ENCODE measurements at regions not wholly inside any gene's neighbourhood (a gene's known extent, or its start where the extent isn't known, plus 50 kb on each side); places are given as distances from the start of the nearest gene placed in this dataset.

GRCh38 chr3:72429589-72430353, 418.5 kb downstream of the SHQ1 start:
- TF ChIP-seq CTCF (IDR thresholded peaks at IDR 0.05) (no peak), EZH2phosphoT487 (IDR thresholded peaks at IDR 0.05; ENCODE audit: borderline replicate concordance, low read depth) (no peak), ZBTB33 (IDR thresholded peaks at IDR 0.05; ENCODE audit: borderline replicate concordance, low read depth) (no peak), ELF1 (IDR thresholded peaks at IDR 0.05) (no peak), POLR2AphosphoS5 (IDR thresholded peaks at IDR 0.05; ENCODE audit: low read depth, low read length) (no peak), USF2 (IDR thresholded peaks at IDR 0.05; ENCODE audit: borderline replicate concordance, low read depth, low read length) (no peak), MAX (IDR thresholded peaks at IDR 0.05; ENCODE audit: low read depth) (no peak), SMC3 (IDR thresholded peaks at IDR 0.05; ENCODE audit: low read depth, low read length) (no peak), JUND (IDR thresholded peaks at IDR 0.05) (no peak), NRF1 (IDR thresholded peaks at IDR 0.05; ENCODE audit: low read depth, low read length) (no peak), EP300 (IDR thresholded peaks at IDR 0.05; ENCODE audit: borderline replicate concordance in 1 of 2, low read depth in 1 of 2, low read length in 1 of 2) (no peak)
